ENCODE measurements at regions not wholly inside any gene's neighbourhood (a gene's known extent, or its start where the extent isn't known, plus 50 kb on each side); places are given as distances from the start of the nearest gene placed in this dataset.

GRCh38 chr2:57902578-57902977 lies 144.0 kb upstream of the VRK2 start:
- Histone ChIP-seq H3K9me3 (ENCODE audit: low read length) (no peaks in the 10 kb centered on the region), H3K4me1 (ENCODE audit: insufficient read depth, low read length) (peaks cover 33% of the 10 kb centered on the region), H2AFZ (ENCODE audit: low read length) (0 out of 2 replicates have a peak overlapping the region, but pooled peaks have one; percentile 28), H3K27ac (ENCODE audit: low read length) (no peak overlapping the region), H3K4me2 (ENCODE audit: low read length) (no peak overlapping the region), H3K79me2 (ENCODE audit: low read length) (no peaks in the 10 kb centered on the region), H3K36me3 (ENCODE audit: low read depth, low read length) (no peaks in the 10 kb centered on the region), H3F3A (ENCODE audit: low read length, unreplicated experiment) (no peaks in the 10 kb centered on the region), H4K20me1 (ENCODE audit: low read length) (no peaks in the 10 kb centered on the region), H3K9me2 (replicated peaks; ENCODE audit: low read length) (no peaks in the 10 kb centered on the region), H3K4me3 (ENCODE audit: low read length) (no peak overlapping the region), H3K9ac (ENCODE audit: low read length) (no peak overlapping the region), H3K27me3 (ENCODE audit: low read length) (no peaks in the 10 kb centered on the region)
- POLR2A ChIA-PET (ENCODE audit: unreplicated experiment): interaction anchor here (0.6 kb wide), 1 partner anchor 355 kb away, joined by 4 read pairs; no protein-coding TSS in a partner anchor
- no peak for TF ChIP-seq CTCF (conservative IDR thresholded peaks at IDR 0.05; ENCODE audit: low read depth, low read length)
- TF ChIP-seq EZH2phosphoT487 (IDR thresholded peaks at IDR 0.05; ENCODE audit: borderline replicate concordance, low read length): no peak
- TF ChIP-seq EZH2 (IDR thresholded peaks at IDR 0.05; ENCODE audit: low read length, unreplicated experiment): no peak
- DNase-seq: peak; percentile 48
- no peak for ATAC-seq
- CTCF ChIA-PET: no interaction called here
- intact Hi-C loops (cut with micrococcal nuclease): loop anchor here (10.0 kb wide), 1 partner anchor 202 kb away; no protein-coding TSS in a partner anchor
- no TSS peak for BruUV-seq (replicated peaks)

- no peaks in the 10 kb centered on the region for H3K79me2 ChIP-seq (ENCODE audit: low read length)
- no peaks in the 10 kb centered on the region for H3F3A ChIP-seq (ENCODE audit: low read length, unreplicated experiment)
- intact Hi-C loops (cut with micrococcal nuclease): loop anchor here (1.0 to 10.0 kb wide), 10 partner anchors 23 to 775 kb away; partner anchors contain the start of gene VRK2
- H3K27ac ChIP-seq (ENCODE audit: low read length): no peak overlapping the region
- CTCF ChIA-PET: interaction anchor here (0.6 to 0.9 kb wide), 6 partner anchors 44 to 648 kb away, joined by 3 to 7 read pairs (median 4); no protein-coding TSS in a partner anchor
- no peak overlapping the region for H3K9ac ChIP-seq (ENCODE audit: low read length)
- peak overlapping the region; percentile 45; the same call in 1 of the 2 replicates for H2AFZ ChIP-seq (ENCODE audit: low read length)
- no peaks in the 10 kb centered on the region for H3K36me3 ChIP-seq (ENCODE audit: low read depth, low read length)
- H3K4me2 ChIP-seq (ENCODE audit: low read length): peak overlapping the region; percentile 25
- H4K20me1 ChIP-seq (ENCODE audit: low read length): no peaks in the 10 kb centered on the region
- POLR2A ChIA-PET (ENCODE audit: unreplicated experiment): no interaction called here
- H3K9me3 ChIP-seq (ENCODE audit: low read length): no peaks in the 10 kb centered on the region
- TF ChIP-seq EZH2phosphoT487 (IDR thresholded peaks at IDR 0.05; ENCODE audit: borderline replicate concordance, low read length) (no peak), CTCF (conservative IDR thresholded peaks at IDR 0.05; ENCODE audit: low read depth, low read length) (peak; percentile 93), EZH2 (IDR thresholded peaks at IDR 0.05; ENCODE audit: low read length, unreplicated experiment) (no peak)
- DNase-seq (peak; percentile 82), ATAC-seq (peak; percentile 91)
- H3K27me3 ChIP-seq (ENCODE audit: low read length): no peaks in the 10 kb centered on the region
- H3K4me3 ChIP-seq (ENCODE audit: low read length): no peak overlapping the region
- peaks cover 3% of the 10 kb centered on the region; the same call in 1 of the 2 replicates for H3K9me2 ChIP-seq (replicated peaks; ENCODE audit: low read length)
- H3K4me1 ChIP-seq (ENCODE audit: insufficient read depth, low read length): peaks cover 28% of the 10 kb centered on the region
- BruUV-seq (replicated peaks): no TSS peak
Measured at GRCh38 chr2:57906152-57906732, 140.4 kb upstream of the VRK2 start.

GRCh38 chr2:57907411-57907810 lies 139.2 kb upstream of the VRK2 start:
- Histone ChIP-seq H3K4me1 (ENCODE audit: insufficient read depth, low read length) (peaks cover 19% of the 10 kb centered on the region), H3F3A (ENCODE audit: low read length, unreplicated experiment) (no peaks in the 10 kb centered on the region), H3K9me2 (replicated peaks; ENCODE audit: low read length) (peaks cover 4% of the 10 kb centered on the region; the same call in 1 of the 2 replicates), H3K9me3 (ENCODE audit: low read length) (no peaks in the 10 kb centered on the region), H3K27ac (ENCODE audit: low read length) (no peak overlapping the region), H3K27me3 (ENCODE audit: low read length) (no peaks in the 10 kb centered on the region), H4K20me1 (ENCODE audit: low read length) (no peaks in the 10 kb centered on the region), H3K4me2 (ENCODE audit: low read length) (no peak overlapping the region), H3K79me2 (ENCODE audit: low read length) (no peaks in the 10 kb centered on the region), H2AFZ (ENCODE audit: low read length) (peak overlapping the region; percentile 11; the same call in 1 of the 2 replicates), H3K36me3 (ENCODE audit: low read depth, low read length) (no peaks in the 10 kb centered on the region), H3K4me3 (ENCODE audit: low read length) (no peak overlapping the region), H3K9ac (ENCODE audit: low read length) (no peak overlapping the region)
- ChIA-PET CTCF (no interaction called here), POLR2A (ENCODE audit: unreplicated experiment) (interaction anchor here (0.7 kb wide), 1 partner anchor 49 kb away, joined by 3 read pairs; no protein-coding TSS in a partner anchor)
- TF ChIP-seq CTCF (conservative IDR thresholded peaks at IDR 0.05; ENCODE audit: low read depth, low read length) (no peak), EZH2phosphoT487 (IDR thresholded peaks at IDR 0.05; ENCODE audit: borderline replicate concordance, low read length) (no peak), EZH2 (IDR thresholded peaks at IDR 0.05; ENCODE audit: low read length, unreplicated experiment) (no peak)
- no peak for ATAC-seq
- no peak for DNase-seq
- intact Hi-C loops (cut with micrococcal nuclease): loop anchor here (2.0 to 10.0 kb wide), 5 partner anchors 25 to 773 kb away; no protein-coding TSS in a partner anchor
- BruUV-seq (replicated peaks): no TSS peak
